ENCODE measurements at regions not wholly inside any gene's neighbourhood (a gene's known extent, or its start where the extent isn't known, plus 50 kb on each side); places are given as distances from the start of the nearest gene placed in this dataset.

DNA sequence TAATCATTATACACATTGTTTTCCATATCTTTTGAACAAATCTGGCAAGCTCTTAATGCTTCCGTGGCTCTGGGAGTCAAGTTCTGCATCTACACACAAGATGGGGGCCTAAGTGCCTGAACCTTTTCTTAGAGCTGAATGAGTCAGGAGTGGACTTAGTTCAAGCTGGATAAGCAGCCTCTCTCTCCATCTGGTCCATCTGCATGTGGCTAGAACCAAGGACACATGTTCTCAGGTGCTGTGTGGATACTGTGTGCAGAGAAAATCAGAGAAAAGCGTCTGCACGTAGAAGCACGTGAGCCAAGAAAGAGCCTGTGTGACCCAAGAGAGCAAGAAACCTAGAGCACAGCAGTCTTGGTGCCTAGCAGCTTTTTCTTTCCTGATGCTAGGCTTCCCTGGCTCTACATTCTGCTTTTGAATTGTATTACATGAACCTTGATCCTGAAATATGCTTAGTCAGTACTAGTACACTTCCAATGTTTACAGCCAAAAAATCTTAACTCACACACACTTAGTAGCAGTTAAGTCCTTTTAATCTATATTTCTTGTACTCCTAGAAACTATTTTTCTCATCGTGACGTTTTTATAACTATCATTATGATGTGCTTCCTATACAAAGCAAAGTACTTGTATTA lies 1798.9 kb downstream of the MAT2B start:
- Histone ChIP-seq H3K4me3 (no peak overlapping the region), H3K27me3 (no peaks in the 10 kb centered on the region), H3K36me3 (no peaks in the 10 kb centered on the region), H3K27ac (no peak overlapping the region), H4K20me1 (no peaks in the 10 kb centered on the region), H3K9me3 (peaks cover 3% of the 10 kb centered on the region; the same call in 1 of the 2 replicates), H3K9ac (no peak overlapping the region), H3K4me1 (no peaks in the 10 kb centered on the region), H3K4me2 (no peak overlapping the region)
- no peak for TF ChIP-seq Cebpa-rat (IDR thresholded peaks at IDR 0.05)

DNA sequence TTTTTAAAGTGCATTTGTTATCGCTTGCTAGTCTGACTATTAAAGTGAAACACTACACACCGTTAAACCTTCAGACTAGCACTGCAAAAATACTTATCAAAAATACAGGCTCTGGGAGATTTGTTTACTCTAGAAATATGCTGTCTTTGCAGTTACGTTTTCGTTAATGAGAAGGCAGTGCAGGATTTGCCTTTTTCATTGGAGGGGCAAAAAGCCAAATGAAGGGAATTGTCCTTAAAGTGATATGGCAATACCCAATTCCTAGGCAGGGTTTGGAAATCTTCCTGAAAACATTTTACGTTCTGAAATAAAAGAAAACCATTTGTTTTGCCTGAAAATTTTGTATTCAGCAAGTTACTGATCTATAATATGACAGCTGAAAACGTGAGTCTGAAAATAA lies 1800.2 kb downstream of the MAT2B start:
- Histone ChIP-seq H3K27me3 (no peaks in the 10 kb centered on the region), H3K4me2 (no peak overlapping the region), H3K9ac (no peak overlapping the region), H3K27ac (no peak overlapping the region), H3K36me3 (no peaks in the 10 kb centered on the region), H3K4me1 (no peaks in the 10 kb centered on the region), H3K9me3 (peaks cover 3% of the 10 kb centered on the region; the same call in 1 of the 2 replicates), H3K4me3 (no peak overlapping the region), H4K20me1 (no peaks in the 10 kb centered on the region)
- TF ChIP-seq Cebpa-rat (IDR thresholded peaks at IDR 0.05) = no peak

DNA sequence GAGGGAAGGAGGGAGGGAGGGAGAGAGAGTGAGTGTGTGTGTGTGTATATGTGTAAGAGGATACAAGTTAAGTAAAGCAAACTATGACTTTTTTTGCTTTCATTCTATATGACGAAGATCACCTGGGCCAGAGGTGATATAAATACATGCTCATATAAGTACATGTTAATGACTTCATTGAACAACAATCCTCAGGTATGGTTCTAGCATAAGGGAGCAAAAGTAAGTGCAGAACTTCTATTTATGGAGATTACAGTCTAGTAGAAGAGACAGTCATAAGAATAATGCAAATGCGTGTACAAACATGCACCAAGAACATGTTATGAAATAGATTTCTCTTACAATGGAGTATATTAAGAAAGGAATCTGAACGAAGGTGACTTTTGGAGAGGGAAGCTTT lies 1804.0 kb downstream of the MAT2B start:
- Histone ChIP-seq H3K9ac (no peak overlapping the region), H4K20me1 (no peaks in the 10 kb centered on the region), H3K36me3 (no peaks in the 10 kb centered on the region), H3K4me3 (no peak overlapping the region), H3K27me3 (no peaks in the 10 kb centered on the region), H3K4me1 (no peaks in the 10 kb centered on the region), H3K27ac (no peak overlapping the region), H3K4me2 (no peak overlapping the region), H3K9me3 (no peaks in the 10 kb centered on the region)
- no peak for TF ChIP-seq Cebpa-rat (IDR thresholded peaks at IDR 0.05)

DNA sequence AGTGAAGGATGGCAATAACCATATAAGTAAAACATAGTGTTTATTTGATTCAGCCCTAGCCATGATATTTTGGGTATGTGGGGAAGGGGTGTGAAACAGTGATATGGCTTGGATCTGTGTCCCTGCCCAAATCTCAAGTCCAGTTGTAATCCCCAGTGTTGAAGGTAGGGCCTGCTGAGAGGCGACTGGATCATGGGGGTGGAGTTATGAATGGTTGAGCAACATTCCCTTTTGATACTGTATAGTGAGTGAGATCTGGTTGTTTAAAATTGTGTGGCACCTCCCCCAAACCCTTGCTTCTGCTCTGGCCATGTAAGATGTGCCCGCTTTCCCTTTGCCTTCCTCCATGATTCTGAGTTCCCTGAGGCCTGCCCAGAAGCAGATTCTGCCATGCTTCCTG lies 1804.6 kb downstream of the MAT2B start:
- Histone ChIP-seq H3K9me3 (no peaks in the 10 kb centered on the region), H3K4me2 (no peak overlapping the region), H3K27me3 (no peaks in the 10 kb centered on the region), H3K9ac (no peak overlapping the region), H4K20me1 (no peaks in the 10 kb centered on the region), H3K27ac (no peak overlapping the region), H3K4me3 (no peak overlapping the region), H3K36me3 (no peaks in the 10 kb centered on the region), H3K4me1 (no peaks in the 10 kb centered on the region)
- no peak for TF ChIP-seq Cebpa-rat (IDR thresholded peaks at IDR 0.05)

DNA sequence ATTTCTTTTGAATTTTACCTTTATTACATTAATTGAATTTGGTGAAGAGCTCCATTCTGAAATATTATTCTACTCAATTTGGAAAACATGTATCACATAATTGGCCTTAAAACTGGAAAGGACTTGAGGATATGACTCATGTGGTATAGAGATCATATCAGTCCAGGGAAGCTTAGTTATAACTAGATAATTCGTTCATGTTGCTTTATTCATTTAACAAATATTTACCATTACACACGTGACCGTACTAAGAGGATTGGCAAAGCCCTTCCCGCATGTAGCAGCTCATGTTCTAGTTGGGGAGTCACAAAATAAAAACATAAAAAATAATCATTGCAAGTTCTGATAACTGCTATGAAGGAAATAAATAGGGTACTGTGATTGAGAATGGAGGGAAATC lies 1816.5 kb downstream of the MAT2B start:
- Histone ChIP-seq H4K20me1 (no peaks in the 10 kb centered on the region), H3K27me3 (no peaks in the 10 kb centered on the region), H3K36me3 (no peaks in the 10 kb centered on the region), H3K4me2 (no peak overlapping the region), H3K4me1 (no peaks in the 10 kb centered on the region), H3K4me3 (no peak overlapping the region), H3K9ac (no peak overlapping the region), H3K9me3 (peaks cover 20% of the 10 kb centered on the region), H3K27ac (no peak overlapping the region)
- no peak for TF ChIP-seq Cebpa-rat (IDR thresholded peaks at IDR 0.05)

GRCh38 chr5:165325221-165325620 lies 1819.8 kb downstream of the MAT2B start:
- Histone ChIP-seq H3K4me2 (no peak overlapping the region), H3K27me3 (no peaks in the 10 kb centered on the region), H3K9ac (no peak overlapping the region), H3K4me3 (no peak overlapping the region), H3K36me3 (no peaks in the 10 kb centered on the region), H3K9me3 (no peaks in the 10 kb centered on the region), H4K20me1 (no peaks in the 10 kb centered on the region), H3K27ac (no peak overlapping the region), H3K4me1 (no peaks in the 10 kb centered on the region)
- no peak for TF ChIP-seq Cebpa-rat (IDR thresholded peaks at IDR 0.05)

GRCh38 chr5:165327631-165328030 lies 1822.2 kb downstream of the MAT2B start:
- Histone ChIP-seq H3K9me3 (no peaks in the 10 kb centered on the region), H3K4me3 (no peak overlapping the region), H3K36me3 (no peaks in the 10 kb centered on the region), H3K27me3 (no peaks in the 10 kb centered on the region), H3K4me1 (no peaks in the 10 kb centered on the region), H4K20me1 (no peaks in the 10 kb centered on the region), H3K9ac (no peak overlapping the region), H3K4me2 (no peak overlapping the region), H3K27ac (no peak overlapping the region)
- TF ChIP-seq Cebpa-rat (IDR thresholded peaks at IDR 0.05) = no peak

- no peak overlapping the region for H3K4me2 ChIP-seq
- no peaks in the 10 kb centered on the region for H3K4me1 ChIP-seq
- H3K27me3 ChIP-seq = no peaks in the 10 kb centered on the region
- H3K36me3 ChIP-seq = no peaks in the 10 kb centered on the region
- H3K4me3 ChIP-seq = no peak overlapping the region
- TF ChIP-seq Cebpa-rat (IDR thresholded peaks at IDR 0.05) = no peak
- no peak overlapping the region for H3K27ac ChIP-seq
- no peaks in the 10 kb centered on the region for H4K20me1 ChIP-seq
- no peaks in the 10 kb centered on the region for H3K9me3 ChIP-seq
- H3K9ac ChIP-seq = no peak overlapping the region
Measured at GRCh38 chr5:165328846-165329245, 1823.4 kb downstream of the MAT2B start.

DNA sequence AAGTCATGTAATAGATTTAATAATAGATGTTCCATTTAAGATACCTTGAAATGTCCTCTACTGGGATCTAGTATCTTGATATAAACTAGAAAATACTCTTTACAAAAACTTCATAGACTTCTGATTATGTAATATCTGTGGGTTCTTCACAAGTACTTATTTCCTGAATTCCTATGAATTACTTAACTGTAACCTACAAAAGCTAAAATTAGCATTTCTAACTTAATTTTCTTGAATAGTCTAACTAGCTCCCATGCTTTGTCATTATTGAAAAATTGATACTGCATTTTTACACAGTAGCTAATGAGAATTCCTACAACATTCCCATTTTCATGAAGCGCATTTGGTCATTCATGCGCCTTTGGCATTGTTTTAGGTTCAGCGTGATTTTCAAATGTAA lies 1828.2 kb downstream of the MAT2B start:
- no peak overlapping the region for H3K27ac ChIP-seq
- no peak overlapping the region for H3K4me2 ChIP-seq
- H4K20me1 ChIP-seq = no peaks in the 10 kb centered on the region
- no peak overlapping the region for H3K9ac ChIP-seq
- no peaks in the 10 kb centered on the region for H3K9me3 ChIP-seq
- no peak for TF ChIP-seq Cebpa-rat (IDR thresholded peaks at IDR 0.05)
- H3K4me3 ChIP-seq = no peak overlapping the region
- no peaks in the 10 kb centered on the region for H3K27me3 ChIP-seq
- no peaks in the 10 kb centered on the region for H3K36me3 ChIP-seq
- no peaks in the 10 kb centered on the region for H3K4me1 ChIP-seq

- no peak overlapping the region for H3K4me2 ChIP-seq
- H3K9me3 ChIP-seq = no peaks in the 10 kb centered on the region
- H3K9ac ChIP-seq = no peak overlapping the region
- no peak overlapping the region for H3K4me3 ChIP-seq
- no peak for TF ChIP-seq Cebpa-rat (IDR thresholded peaks at IDR 0.05)
- H3K27ac ChIP-seq = no peak overlapping the region
- no peaks in the 10 kb centered on the region for H3K4me1 ChIP-seq
- no peaks in the 10 kb centered on the region for H4K20me1 ChIP-seq
- no peaks in the 10 kb centered on the region for H3K36me3 ChIP-seq
- H3K27me3 ChIP-seq = no peaks in the 10 kb centered on the region
Measured at GRCh38 chr5:165334201-165334600, 1828.8 kb downstream of the MAT2B start.

GRCh38 chr5:165349735-165350134 lies 1844.3 kb downstream of the MAT2B start:
- no peak overlapping the region for H3K27ac ChIP-seq
- no peaks in the 10 kb centered on the region for H3K4me1 ChIP-seq
- no peak for TF ChIP-seq Cebpa-rat (IDR thresholded peaks at IDR 0.05)
- no peak overlapping the region for H3K4me2 ChIP-seq
- no peaks in the 10 kb centered on the region for H3K9me3 ChIP-seq
- H4K20me1 ChIP-seq = no peaks in the 10 kb centered on the region
- H3K9ac ChIP-seq = no peak overlapping the region
- H3K36me3 ChIP-seq = no peaks in the 10 kb centered on the region
- no peaks in the 10 kb centered on the region for H3K27me3 ChIP-seq
- H3K4me3 ChIP-seq = no peak overlapping the region
